GM18867 (cell line): ENCODE measurements at regions not wholly inside any gene's neighbourhood (a gene's known extent, or its start where the extent isn't known, plus 50 kb on each side); places are given as distances from the start of the nearest gene placed in this dataset.

ENCODE experiments used
- ATAC-seq: cut with Tn5 transposase; IDR thresholded peaks from one replicate; pipeline ENCODE4 v1.9.1; 2021; ENCODE audit warnings: mild to moderate bottlenecking, moderate library complexity; ENCODE audit not compliant: unreplicated experiment

DNA sequence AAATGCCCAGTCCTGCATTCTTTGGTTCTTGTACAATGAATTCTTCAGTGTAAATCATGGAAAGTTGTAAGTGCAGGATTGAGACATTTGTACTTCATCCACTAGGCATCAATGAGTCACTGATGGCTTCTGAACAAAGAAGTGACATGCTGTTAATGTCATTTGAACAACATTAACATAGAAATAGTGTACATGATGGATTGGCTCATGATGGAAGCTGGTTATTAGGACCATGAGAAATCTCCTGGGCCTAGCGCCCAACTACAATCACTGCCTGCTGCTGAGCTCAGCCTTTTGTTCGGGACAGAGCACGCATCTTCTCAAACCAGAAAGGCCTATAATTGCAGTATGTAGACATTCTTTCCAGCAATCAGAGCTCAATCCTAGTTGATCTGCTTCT is 316.8 kb upstream of the TSHZ2 start:
- ATAC-seq: no peak

GRCh38 chr20:52654567-52654966 is 317.6 kb upstream of the TSHZ2 start:
- ATAC-seq: no peak

- no peak for ATAC-seq
Observed at GRCh38 chr20:52652271-52652670, 319.9 kb upstream of the TSHZ2 start.

DNA sequence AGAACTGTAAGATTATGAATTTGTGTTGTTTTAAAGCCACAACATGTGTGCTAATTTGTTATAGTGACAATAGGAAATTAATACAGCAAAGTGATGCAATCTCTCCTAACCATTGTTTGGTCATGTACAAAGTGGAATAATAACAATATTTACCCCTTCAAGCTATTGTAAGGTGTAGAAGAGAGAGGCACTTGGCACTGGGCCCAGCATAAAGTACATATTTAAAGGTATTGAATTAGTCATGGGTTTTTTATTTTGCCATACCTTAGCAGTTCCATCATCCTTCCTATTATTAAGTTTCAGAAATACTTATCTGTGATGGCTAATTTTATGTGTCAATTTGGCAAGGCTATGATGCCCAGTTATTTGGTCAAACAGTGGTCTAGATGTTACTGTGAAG is 322.4 kb upstream of the TSHZ2 start:
- no peak for ATAC-seq

DNA sequence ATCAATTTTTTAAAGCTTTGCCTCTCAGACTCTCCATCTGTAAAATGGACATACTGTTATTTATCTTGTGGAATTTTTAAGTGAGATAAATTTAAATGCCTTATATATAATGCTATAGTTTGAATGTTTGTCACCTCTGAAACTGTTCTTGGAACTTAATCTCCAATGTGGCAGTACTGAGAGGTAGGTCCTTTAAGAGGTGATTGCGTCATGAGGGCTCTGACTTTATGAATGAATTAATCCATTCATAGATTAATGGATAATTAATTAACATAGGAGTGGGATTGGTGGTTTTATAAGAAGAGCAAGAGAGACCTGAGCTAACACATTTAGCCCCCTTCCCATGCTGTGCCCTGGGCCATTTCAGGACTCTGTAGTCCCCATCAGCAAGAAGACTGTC is 326.3 kb upstream of the TSHZ2 start:
- ATAC-seq: no peak

DNA sequence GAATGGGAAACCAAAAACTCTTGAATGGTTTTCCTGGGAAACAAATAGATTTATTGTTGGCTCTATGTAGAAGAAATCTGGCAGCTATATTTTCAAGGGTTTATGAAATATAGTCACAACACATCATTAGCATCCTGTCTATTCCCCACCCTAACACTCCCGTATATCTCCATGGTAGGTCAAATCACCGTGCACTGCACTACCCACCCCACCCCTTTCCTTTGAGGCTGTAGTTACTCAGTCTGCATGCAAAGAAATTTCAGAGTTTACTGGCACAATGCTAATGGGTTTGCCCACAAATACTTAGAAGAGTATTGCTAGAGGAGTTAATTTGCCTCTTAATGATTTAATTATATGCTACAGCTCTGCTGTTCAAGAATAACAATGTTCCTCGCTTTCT is 329.1 kb upstream of the TSHZ2 start:
- ATAC-seq: no peak

GRCh38 chr20:52637201-52637600 is 335.0 kb upstream of the TSHZ2 start:
- ATAC-seq: no peak

DNA sequence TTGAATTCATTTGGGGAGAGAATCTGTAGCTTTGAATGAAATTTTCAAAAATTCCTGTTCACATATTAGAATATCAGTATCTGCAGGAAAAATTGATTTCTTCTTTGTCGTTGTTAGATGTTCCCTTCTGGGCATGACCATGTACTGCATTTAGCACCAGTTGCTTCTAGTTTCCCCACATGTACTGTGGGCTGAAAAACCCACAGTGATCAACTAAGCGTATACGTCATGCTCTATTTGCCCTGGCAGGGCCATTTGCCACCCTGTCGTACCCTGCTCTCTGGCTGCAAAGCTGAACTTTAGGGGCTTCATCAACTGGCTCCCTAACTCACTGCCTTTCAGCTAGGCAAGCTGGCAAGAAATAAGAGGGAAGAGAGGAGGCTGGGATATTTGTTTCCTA is 340.7 kb upstream of the TSHZ2 start:
- no peak for ATAC-seq

DNA sequence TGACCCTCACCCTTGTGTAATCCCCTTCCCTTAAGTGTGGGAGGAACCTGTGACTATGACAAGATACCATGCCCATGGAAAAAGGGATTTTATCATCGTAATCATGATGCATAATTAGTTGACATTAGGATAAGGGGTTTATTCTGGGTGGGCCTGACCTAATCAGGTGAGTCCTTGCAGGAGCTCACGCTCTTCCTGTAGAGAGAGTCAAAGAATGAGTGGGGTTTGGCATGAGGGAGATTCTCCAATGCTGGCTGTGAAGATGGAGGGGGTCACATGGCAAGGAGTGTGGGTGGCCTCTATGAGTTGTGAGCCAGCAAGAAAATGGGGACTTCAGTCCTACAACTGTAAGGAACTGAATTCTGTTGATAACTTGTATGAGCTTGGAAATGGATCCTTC is 342.0 kb upstream of the TSHZ2 start:
- ATAC-seq: no peak

DNA sequence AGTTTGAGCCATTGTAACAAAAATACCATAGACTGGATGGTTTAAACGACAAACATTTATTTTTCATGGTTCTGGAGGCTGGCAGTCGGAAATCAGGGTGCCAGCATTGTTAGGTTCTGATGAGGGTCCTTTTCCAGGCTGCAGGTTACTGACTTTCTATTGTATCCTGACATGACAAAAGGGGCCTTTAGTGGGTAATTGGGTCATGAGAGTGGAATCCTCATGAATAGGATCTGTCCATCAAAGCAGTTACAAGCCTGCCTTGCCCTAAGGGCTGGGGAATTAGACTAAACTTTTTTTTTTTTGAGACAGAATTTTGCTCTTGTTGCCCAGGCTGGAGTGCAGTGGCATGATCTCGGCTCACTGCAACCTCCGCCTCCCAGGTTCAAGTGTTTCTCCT is 347.9 kb upstream of the TSHZ2 start:
- no peak for ATAC-seq

DNA sequence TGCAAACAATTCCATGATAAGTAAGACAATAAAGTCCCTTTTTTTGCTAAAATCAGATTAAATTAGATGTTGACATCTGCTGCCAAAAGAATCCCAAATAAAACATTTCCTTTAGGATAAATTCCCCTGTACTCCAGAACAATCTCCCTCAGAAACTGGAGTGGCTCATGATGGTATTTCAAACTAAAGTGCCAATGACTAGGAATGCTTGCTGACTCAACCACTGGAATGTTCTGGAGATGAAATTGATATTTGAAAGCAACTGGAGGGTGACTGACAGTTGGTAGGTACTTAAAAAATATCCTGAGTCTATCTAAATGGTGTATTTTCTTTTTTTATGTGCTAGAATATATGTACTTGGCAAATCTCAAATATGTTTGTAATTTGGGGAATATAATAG is 350.1 kb upstream of the TSHZ2 start:
- ATAC-seq: no peak

GRCh38 chr20:52621401-52621800 is 350.8 kb upstream of the TSHZ2 start:
- no peak for ATAC-seq

DNA sequence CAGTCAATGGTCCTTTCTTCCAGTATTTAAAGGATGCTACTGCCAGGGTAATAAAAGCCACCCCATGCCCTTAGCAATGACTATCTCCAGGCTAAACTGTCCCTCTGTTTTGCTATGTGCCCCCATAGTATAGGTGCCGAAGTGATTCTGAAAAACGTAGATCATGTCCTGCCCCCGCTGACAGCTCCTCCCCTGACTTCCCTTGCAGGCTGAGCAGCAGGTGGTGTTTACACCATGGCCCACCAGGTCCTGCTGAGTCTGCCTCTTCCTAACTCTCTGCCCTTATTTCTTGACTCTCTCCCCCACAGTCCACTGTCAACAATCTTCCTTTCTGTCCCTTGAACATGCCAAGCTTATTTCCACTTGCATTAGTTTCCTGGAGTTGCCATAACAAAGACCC is 352.5 kb upstream of the TSHZ2 start:
- no peak for ATAC-seq

GRCh38 chr20:52619101-52619500 is 353.1 kb upstream of the TSHZ2 start:
- no peak for ATAC-seq

- ATAC-seq: no peak
Observed at GRCh38 chr20:52616629-52617028, 355.5 kb upstream of the TSHZ2 start.

DNA sequence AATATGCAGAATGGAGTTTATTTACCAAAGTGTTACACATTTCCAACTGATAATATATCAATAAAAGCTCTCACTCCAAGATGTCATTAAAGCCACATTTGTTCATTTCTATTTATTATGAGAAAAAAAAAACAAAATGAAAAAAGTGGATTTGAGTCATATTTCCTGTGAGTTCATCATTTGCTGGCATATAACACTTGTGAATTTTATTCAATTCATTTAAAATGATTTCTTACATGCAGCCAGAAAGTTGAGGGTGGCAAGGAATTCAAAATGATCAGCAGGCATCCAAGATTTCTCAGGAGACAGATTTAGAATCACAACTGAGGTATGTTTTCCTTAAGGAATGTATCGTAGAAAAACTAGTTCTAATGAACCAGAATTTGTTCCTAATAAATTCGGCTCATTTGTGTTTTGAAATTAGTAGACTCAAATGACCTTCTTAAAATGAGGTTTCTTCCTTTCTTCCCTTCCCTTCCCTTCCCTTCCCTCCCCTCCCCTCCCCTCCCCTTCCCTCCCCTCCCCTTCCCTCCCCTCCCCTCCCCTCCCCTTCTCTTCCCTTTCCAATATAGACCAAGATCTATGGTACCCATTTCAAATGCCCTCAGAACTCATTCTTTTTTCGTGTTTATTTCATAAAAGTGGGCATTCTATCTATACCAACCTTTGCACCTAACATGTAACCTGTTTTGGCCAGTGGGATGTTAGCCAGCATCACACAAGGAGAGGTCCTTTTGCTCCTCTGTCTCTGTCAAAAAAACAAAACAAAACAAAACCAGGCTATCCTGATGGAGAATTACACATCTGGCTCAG is 357.9 kb upstream of the TSHZ2 start:
- no peak for ATAC-seq

- ATAC-seq: no peak
Observed at GRCh38 chr20:52612046-52612632, 360.0 kb upstream of the TSHZ2 start.

- no peak for ATAC-seq
Observed at GRCh38 chr20:52610749-52611148, 361.4 kb upstream of the TSHZ2 start.

DNA sequence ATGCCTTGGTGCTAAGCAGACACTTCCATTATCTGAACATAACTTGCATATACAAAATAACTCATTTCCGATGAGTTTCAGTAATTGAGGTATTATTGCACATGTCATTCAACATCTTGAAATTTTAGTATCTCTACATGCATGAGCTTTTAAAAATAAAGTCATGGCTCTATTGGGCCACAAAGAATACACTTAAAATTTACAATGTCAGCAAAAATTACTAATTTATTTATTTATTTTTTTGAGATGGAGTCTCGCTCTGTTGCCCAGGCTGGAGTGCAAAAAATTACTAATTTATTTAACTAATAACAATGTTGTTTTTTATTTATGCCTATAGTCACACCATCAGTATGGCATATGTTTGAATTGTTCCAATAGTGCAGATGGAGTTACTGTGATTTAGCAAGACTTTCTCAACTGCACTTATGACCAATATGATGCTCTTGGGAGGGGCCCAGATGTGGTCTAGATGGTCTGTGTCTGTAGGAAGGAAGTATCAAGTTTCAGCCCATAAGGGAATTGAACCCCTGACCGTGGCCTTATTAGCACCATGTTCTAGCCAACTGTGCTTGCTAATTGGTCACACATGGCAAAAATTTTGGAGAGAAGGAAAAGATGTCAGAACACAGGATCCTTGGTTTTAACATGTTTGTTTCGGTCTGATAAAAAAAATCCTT is 370.7 kb upstream of the TSHZ2 start:
- ATAC-seq: no peak

DNA sequence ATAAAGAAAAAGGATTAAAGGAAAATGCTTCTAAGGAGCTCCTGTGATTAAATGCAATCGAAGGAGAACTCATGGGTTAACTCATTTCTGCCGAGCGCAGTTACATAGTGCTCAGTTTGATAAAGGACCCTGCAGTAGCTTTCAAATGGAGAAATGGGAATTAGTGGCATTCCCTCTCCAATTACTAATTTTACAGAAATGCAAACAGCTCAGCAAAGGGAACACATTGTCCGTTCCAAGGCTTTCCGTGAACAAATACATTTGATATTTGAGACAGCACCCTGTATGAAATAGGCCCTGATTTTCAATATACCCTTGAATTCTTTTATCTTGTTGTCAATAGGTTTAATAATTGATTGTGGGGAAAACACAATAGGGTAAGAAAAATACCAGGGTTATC is 375.9 kb upstream of the TSHZ2 start:
- ATAC-seq: no peak

- ATAC-seq: no peak
Observed at GRCh38 chr20:52595518-52595917, 376.6 kb upstream of the TSHZ2 start.

- ATAC-seq: no peak
Observed at GRCh38 chr20:52593654-52594053, 378.5 kb upstream of the TSHZ2 start.
